HUES64 (cell line): ENCODE measurements at regions not wholly inside any gene's neighbourhood (a gene's known extent, or its start where the extent isn't known, plus 50 kb on each side); places are given as distances from the start of the nearest gene placed in this dataset.

Experiments used
- H3K27ac ChIP-seq: 2 replicates; pipeline ENCODE4 v1.7.0; 2013; ENCODE audit warnings: low read depth, low read length, inconsistent platforms
- H3K27me3 ChIP-seq: 2 replicates; pipeline ENCODE4 v1.6.1; 2013; ENCODE audit warnings: mild to moderate bottlenecking, low read length; ENCODE audit not compliant: insufficient read depth
- H3K36me3 ChIP-seq: 2 replicates; pipeline ENCODE4 v1.6.1; 2013; ENCODE audit warnings: mild to moderate bottlenecking, low read length; ENCODE audit not compliant: insufficient read depth
- H3K4me1 ChIP-seq: 2 replicates; pipeline ENCODE4 v1.6.1; 2013; ENCODE audit warnings: mild to moderate bottlenecking, low read length, moderate library complexity; ENCODE audit not compliant: insufficient read depth
- H3K4me3 ChIP-seq: 2 replicates; pipeline ENCODE4 v1.5.1; 2013; ENCODE audit warnings: mild to moderate bottlenecking, low read length, moderate library complexity
- H3K9ac ChIP-seq: 2 replicates; pipeline ENCODE4 v1.6.1; 2013; ENCODE audit warnings: mild to moderate bottlenecking, low read depth, low read length
- H3K9me3 ChIP-seq: 2 replicates; pipeline ENCODE4 v1.6.1; 2013; ENCODE audit warnings: low read depth, low read length; ENCODE audit not compliant: insufficient read depth
- WGBS: fragments of 150-250, 120-280 bp; methylation state at CpG from one replicate; pipeline ENCODE4 v1.1.7; 2013; ENCODE audit warnings: missing lambda C conversion rate; 5-methylcytosine and 5-hydroxymethylcytosine counted together

- Histone ChIP-seq H3K9ac (no peak overlapping the region), H3K27me3 (no peaks in the 10 kb centered on the region), H3K4me1 (peaks cover 15% of the 10 kb centered on the region), H3K4me3 (no peak overlapping the region), H3K27ac (no peak overlapping the region), H3K36me3 (no peaks in the 10 kb centered on the region), H3K9me3 (no peaks in the 10 kb centered on the region)
- WGBS = 95% methylated on average over 4 of the region's 4 CpGs
These were observed 898.6 kb upstream of the KLHL29 start for GRCh38 chr2:22486343-22486742.

GRCh38 chr2:22487036-22487435 is 897.9 kb upstream of the KLHL29 start:
- Histone ChIP-seq H3K4me3 (no peak overlapping the region), H3K27ac (no peak overlapping the region), H3K36me3 (no peaks in the 10 kb centered on the region), H3K27me3 (no peaks in the 10 kb centered on the region), H3K9ac (no peak overlapping the region), H3K4me1 (peaks cover 15% of the 10 kb centered on the region), H3K9me3 (no peaks in the 10 kb centered on the region)
- 98% methylated on average over 2 of the region's 2 CpGs for WGBS

- Histone ChIP-seq H3K9ac (no peak overlapping the region), H3K27ac (no peak overlapping the region), H3K36me3 (no peaks in the 10 kb centered on the region), H3K4me3 (no peak overlapping the region), H3K4me1 (peaks cover 15% of the 10 kb centered on the region), H3K9me3 (no peaks in the 10 kb centered on the region), H3K27me3 (no peaks in the 10 kb centered on the region)
- WGBS = 87% methylated on average over 3 of the region's 3 CpGs
These were observed 897.4 kb upstream of the KLHL29 start for GRCh38 chr2:22487541-22487940.

- no peaks in the 10 kb centered on the region for H3K36me3 ChIP-seq
- H3K27me3 ChIP-seq = no peaks in the 10 kb centered on the region
- no peaks in the 10 kb centered on the region for H3K9me3 ChIP-seq
- H3K4me3 ChIP-seq = no peak overlapping the region
- 94% methylated on average over 4 of the region's 5 CpGs for WGBS
- H3K27ac ChIP-seq = no peak overlapping the region
- H3K9ac ChIP-seq = no peak overlapping the region
- peaks cover 15% of the 10 kb centered on the region for H3K4me1 ChIP-seq
These were observed 893.5 kb upstream of the KLHL29 start for GRCh38 chr2:22491442-22491841.

GRCh38 chr2:22494156-22494555 is 890.8 kb upstream of the KLHL29 start:
- WGBS = 94% methylated on average over 3 of the region's 3 CpGs
- Histone ChIP-seq H3K36me3 (no peaks in the 10 kb centered on the region), H3K4me3 (no peak overlapping the region), H3K27me3 (no peaks in the 10 kb centered on the region), H3K9me3 (no peaks in the 10 kb centered on the region), H3K9ac (no peak overlapping the region), H3K27ac (no peak overlapping the region), H3K4me1 (no peaks in the 10 kb centered on the region)

- H3K9ac ChIP-seq = no peak overlapping the region
- H3K4me3 ChIP-seq = no peak overlapping the region
- H3K27ac ChIP-seq = no peak overlapping the region
- H3K36me3 ChIP-seq = no peaks in the 10 kb centered on the region
- no peaks in the 10 kb centered on the region for H3K4me1 ChIP-seq
- no CpG with 5 or more reads among the region's 1 CpG for WGBS
- H3K9me3 ChIP-seq = no peaks in the 10 kb centered on the region
- H3K27me3 ChIP-seq = no peaks in the 10 kb centered on the region
These were observed 887.9 kb upstream of the KLHL29 start for GRCh38 chr2:22497064-22497463.

GRCh38 chr2:22497789-22498188 is 887.2 kb upstream of the KLHL29 start:
- Histone ChIP-seq H3K9me3 (no peaks in the 10 kb centered on the region), H3K4me3 (no peak overlapping the region), H3K27ac (no peak overlapping the region), H3K36me3 (no peaks in the 10 kb centered on the region), H3K9ac (no peak overlapping the region), H3K4me1 (no peaks in the 10 kb centered on the region), H3K27me3 (no peaks in the 10 kb centered on the region)
- WGBS = 93% methylated on average over 3 of the region's 3 CpGs

- 91% methylated on average over 4 of the region's 4 CpGs for WGBS
- no peaks in the 10 kb centered on the region for H3K27me3 ChIP-seq
- H3K9me3 ChIP-seq = no peaks in the 10 kb centered on the region
- no peak overlapping the region for H3K27ac ChIP-seq
- no peak overlapping the region for H3K9ac ChIP-seq
- H3K4me1 ChIP-seq = no peaks in the 10 kb centered on the region
- no peaks in the 10 kb centered on the region for H3K36me3 ChIP-seq
- no peak overlapping the region for H3K4me3 ChIP-seq
These were observed 885.7 kb upstream of the KLHL29 start for GRCh38 chr2:22499082-22499839.

- 96% methylated on average over 1 of the region's 1 CpG for WGBS
- Histone ChIP-seq H3K9ac (no peak overlapping the region), H3K9me3 (no peaks in the 10 kb centered on the region)
These were observed 884.4 kb upstream of the KLHL29 start for GRCh38 chr2:22500555-22500935.

GRCh38 chr2:22501851-22502250 is 883.1 kb upstream of the KLHL29 start:
- H3K9me3 ChIP-seq = no peaks in the 10 kb centered on the region
- WGBS = 100% methylated on average over 1 of the region's 2 CpGs
- no peaks in the 10 kb centered on the region for H3K4me1 ChIP-seq
- H3K27me3 ChIP-seq = no peaks in the 10 kb centered on the region
- no peak overlapping the region for H3K9ac ChIP-seq
- no peaks in the 10 kb centered on the region for H3K36me3 ChIP-seq
- H3K4me3 ChIP-seq = no peak overlapping the region
- no peak overlapping the region for H3K27ac ChIP-seq

More at GRCh38 chr2:22500555-22500935, 884.4 kb upstream of the KLHL29 start:
- no peak overlapping the region for H3K27ac ChIP-seq
- no peaks in the 10 kb centered on the region for H3K36me3 ChIP-seq
- H3K4me3 ChIP-seq = no peak overlapping the region
- H3K27me3 ChIP-seq = no peaks in the 10 kb centered on the region
- H3K4me1 ChIP-seq = no peaks in the 10 kb centered on the region

GRCh38 chr2:22513563-22513962 is 871.4 kb upstream of the KLHL29 start:
- Histone ChIP-seq H3K4me3 (no peak overlapping the region), H3K27ac (no peak overlapping the region), H3K4me1 (peaks cover 6% of the 10 kb centered on the region; the same call in 1 of the 2 replicates), H3K9me3 (no peaks in the 10 kb centered on the region), H3K27me3 (no peaks in the 10 kb centered on the region), H3K36me3 (no peaks in the 10 kb centered on the region), H3K9ac (no peak overlapping the region)
- WGBS = 97% methylated on average over 4 of the region's 4 CpGs

- peaks cover 9% of the 10 kb centered on the region for H3K4me1 ChIP-seq
- H3K36me3 ChIP-seq = no peaks in the 10 kb centered on the region
- no peak overlapping the region for H3K4me3 ChIP-seq
- WGBS = 45% methylated on average over 1 of the region's 1 CpG
- no peaks in the 10 kb centered on the region for H3K27me3 ChIP-seq
- H3K9ac ChIP-seq = no peak overlapping the region
- H3K9me3 ChIP-seq = no peaks in the 10 kb centered on the region
- no peak overlapping the region for H3K27ac ChIP-seq
These were observed 867.8 kb upstream of the KLHL29 start for GRCh38 chr2:22517141-22517540.
